Jurkat, Clone E6-1 (cell line): ENCODE measurements at regions not wholly inside any gene's neighbourhood (a gene's known extent, or its start where the extent isn't known, plus 50 kb on each side); places are given as distances from the start of the nearest gene placed in this dataset.
"Not testable (repeated sequence)": the region's sequence is repeated elsewhere in the genome, so short reads cannot be mapped to it uniquely, and the experiment has no call there.

Source experiments
- DNase-seq: peaks from one replicate; pipeline ENCODE4 v3.0.0-alpha.2; 2011; ENCODE audit warnings: low read depth, low spot score
- H3K4me3 ChIP-seq: 2 replicates; pipeline ENCODE4 v1.5.1; 2011; ENCODE audit warnings: mild to moderate bottlenecking, low read length, control low read depth, moderate library complexity

DNA sequence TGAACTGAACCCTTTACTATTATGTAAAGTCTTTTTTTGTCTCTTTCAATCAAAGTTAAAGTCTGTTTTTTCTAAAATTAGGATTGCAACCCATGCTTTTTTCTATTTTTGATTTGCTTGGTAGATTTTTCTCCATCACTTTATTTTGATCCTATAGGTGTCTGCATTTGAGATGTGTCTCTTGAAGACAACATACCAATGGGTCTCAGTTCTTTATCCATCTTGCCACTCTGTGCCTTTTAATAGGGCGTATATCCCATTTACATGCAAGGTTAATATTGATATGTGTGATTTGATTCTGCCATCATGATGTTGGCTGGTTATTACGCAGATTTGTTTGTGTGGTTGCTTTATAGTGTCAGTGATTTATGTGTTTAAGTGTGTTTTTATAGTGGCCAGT is 436.0 kb upstream of the SEMA6A start:
- DNase-seq: no peak
- no peak overlapping the region for H3K4me3 ChIP-seq

DNA sequence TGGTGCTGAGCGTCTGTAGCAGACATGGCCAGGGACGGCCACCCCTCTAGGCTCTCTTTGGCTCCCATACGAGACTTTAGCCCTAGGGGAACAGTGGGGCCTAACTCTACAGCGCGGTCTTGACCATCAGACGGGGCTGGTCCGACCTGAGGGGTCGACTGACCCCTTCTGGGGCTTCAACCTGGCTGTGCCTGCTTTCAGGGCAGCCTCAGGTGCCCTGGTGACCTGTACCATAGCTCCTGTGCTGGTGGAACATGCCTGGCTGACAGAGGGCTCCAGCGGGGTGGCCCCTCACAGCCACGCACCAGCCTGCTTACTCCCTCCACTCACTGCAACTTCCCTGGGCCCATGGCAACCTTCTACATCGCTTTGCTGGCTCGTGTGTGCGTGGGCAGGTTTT is 423.4 kb upstream of the SEMA6A start:
- no peak for DNase-seq
- no peak overlapping the region for H3K4me3 ChIP-seq

DNA sequence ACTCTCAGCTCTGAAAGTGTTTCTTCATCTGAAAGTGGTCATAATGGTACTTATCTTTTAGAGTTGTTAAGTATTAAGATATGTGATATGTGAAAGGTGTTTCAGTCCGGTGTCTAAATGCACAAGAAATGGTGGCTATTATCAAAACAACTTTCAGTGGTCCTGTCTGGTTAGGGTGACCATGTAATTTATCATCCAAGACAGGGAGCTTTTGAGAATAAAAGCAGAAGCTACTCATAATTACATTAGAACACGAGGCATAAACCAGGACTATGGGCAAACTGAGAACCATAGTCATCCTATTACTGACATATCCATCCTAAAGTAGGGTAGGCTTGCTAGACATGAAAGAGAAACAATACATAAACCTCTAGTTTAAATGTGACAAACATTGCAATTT is 418.1 kb upstream of the SEMA6A start:
- no peak for DNase-seq
- H3K4me3 ChIP-seq: no peak overlapping the region

DNA sequence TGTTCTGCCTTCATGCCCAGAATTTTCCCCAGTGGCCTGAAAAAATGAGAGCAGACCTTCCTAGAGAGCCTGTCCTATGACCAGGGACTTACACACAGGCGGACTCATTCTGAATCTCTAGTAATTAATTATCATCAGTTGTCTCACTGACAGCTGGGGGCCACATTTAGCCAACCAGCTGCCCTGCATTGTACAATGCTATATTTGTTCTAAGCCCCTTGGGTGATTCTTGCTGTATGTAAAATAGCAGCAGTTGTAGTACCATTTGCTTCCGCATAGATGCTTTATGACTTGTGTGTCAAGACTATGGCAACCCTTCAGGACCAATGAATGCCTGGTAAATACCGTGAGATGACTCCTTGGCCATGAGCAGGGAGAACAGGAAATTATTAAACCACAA is 415.4 kb upstream of the SEMA6A start:
- no peak for DNase-seq
- H3K4me3 ChIP-seq: no peak overlapping the region

DNA sequence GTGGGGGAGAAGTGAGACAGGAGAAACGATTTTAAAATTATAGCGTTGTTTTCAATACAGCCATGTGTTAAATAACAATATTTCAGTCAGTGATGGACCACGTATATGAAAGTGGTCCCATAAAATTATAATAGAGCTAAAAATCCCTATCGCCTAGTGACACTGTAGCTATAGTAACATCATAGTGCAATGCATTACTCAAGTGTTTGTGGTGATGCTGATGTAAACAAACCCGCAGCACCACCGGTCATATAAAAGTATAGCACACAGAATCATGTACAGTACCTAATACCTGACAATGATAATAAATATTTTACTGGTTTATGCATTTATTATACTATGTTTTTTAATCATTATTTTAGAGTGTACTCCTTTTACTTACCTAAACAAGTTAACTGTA is 407.4 kb upstream of the SEMA6A start:
- H3K4me3 ChIP-seq: no peak overlapping the region
- DNase-seq: no peak

DNA sequence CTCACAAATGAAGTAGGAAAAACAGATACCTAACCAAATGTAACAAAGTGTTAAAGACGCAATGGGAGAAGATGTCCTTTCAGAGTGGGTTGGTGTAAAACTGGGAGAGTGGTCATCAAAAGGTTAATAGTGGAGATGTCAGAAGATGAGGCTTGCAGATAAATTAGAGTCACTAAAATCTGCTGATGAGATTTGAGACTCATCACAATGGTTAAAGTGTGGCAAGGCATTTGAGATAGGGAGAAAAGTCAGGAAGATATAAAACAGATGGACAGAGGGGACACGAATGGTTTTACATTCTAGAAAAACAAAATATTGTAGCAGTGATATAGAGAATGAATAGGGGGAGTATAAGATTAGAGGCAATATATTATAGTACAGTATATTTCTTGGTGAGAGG is 406.0 kb upstream of the SEMA6A start:
- no peak for DNase-seq
- H3K4me3 ChIP-seq: no peak overlapping the region

DNA sequence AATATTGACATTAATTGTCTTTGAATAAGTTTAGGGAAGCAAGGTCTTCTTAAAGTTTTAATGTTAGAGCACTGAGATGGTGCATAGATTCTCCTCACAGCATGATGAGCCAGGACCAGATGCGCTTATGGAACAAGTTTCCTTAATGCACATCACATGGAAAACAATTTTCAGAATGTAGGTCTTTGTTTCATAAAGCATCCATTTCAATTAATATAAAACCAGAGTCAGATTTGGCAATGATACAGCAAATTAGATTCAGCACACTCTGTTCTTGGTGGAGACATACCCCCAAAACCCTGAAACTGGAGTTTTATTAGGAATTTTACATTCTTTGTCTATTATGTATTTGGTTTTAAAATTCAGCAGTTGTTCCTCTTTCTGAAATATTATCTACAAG is 402.1 kb upstream of the SEMA6A start:
- no peak overlapping the region for H3K4me3 ChIP-seq
- DNase-seq: no peak

DNA sequence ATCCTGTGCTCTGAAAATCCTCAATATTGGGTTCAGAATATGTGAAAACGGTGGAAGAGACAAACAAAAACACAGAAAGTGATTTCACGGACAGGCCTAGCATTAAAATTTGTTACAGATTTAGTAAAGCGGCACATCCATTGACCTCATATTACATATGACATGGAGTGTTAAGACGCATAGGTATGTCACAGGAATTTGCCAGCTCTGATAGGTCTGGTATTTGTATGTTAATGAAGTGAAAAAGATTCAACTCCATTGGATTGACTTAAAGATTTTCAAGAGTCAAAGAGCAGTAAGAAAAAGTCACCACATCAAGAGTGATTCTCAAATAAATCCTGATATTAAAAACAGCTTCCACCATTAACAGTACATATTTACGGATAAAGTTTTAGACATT is 396.5 kb upstream of the SEMA6A start:
- no peak overlapping the region for H3K4me3 ChIP-seq

DNA sequence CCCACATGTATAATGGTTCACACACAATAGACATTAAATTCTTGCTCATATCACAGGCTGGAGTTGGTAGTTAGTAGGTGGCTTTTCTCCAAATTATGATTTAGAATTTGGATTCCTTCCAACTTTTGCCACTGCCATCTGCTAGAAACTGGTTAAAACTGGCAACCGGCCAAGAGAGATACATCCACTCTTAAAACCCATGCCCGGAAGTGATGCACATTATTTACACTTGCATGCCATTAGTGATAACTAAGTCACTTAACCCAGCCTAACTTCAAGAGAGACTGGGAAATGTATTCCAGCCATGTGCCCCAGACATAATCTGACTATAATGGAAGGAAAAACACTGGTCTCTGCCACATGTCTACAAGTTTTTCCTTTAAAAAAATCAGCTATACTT is 395.7 kb upstream of the SEMA6A start:
- DNase-seq: peak; percentile 18
- no peak overlapping the region for H3K4me3 ChIP-seq

More for the DNA sequence above, 396.5 kb upstream of the SEMA6A start:
- DNase-seq: no peak

DNA sequence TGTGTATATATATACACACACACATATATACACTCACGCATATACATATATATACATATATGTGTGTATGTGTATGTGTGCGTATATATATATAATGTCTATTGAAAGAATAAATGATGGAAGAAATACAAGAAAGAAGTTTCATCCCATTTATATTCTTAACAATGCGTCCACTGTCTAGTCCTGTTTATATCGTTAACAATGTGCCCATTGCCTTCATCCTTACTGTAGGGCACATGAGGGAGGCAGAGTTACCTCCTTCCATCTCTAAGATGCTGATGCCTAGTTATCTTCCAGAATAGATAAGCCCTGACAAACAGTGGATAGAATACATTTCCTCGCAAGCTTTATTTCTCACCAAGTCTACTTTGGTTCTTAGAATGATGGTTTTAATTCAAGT is 389.8 kb upstream of the SEMA6A start:
- H3K4me3 ChIP-seq: no peak overlapping the region

DNA sequence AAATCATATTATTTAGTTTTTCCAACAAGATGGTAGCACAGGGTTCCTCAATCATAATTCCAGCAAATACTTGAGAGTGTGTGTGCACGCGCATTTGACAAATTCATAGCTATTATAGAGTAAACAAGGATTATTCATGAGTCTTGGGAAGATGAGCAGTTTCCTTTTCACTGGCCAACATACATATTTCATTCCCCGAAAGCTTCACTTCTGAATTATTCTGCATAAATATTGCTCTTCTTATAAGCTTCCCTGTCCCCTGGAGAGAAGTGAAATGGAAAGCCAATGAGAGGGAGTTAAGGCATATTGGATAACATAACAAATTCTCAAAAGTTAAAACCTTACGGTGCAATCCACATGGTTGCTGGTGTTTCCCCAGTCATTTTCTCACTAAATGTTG is 386.4 kb upstream of the SEMA6A start:
- no peak for DNase-seq
- H3K4me3 ChIP-seq: no peak overlapping the region

More for the DNA sequence above, 389.8 kb upstream of the SEMA6A start:
- DNase-seq: no peak

DNA sequence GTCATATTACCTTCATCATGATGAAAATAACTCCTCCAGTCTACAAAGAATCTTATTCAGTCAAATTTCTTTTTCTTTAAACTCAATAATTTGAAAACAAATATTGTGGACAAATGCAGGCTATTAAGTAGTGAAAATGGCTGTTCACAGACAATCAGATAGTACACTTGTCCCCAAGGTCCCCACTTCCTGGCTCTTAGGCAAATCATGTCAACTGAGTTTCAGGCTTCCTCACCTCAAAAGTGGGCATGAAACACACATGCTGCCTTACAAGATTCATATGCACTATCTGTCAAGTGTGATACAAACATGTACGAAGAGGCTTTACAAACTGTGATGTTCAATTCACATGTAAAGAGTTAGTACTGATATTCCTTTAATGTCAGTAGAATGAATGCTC is 385.2 kb upstream of the SEMA6A start:
- no peak overlapping the region for H3K4me3 ChIP-seq
- no peak for DNase-seq

DNA sequence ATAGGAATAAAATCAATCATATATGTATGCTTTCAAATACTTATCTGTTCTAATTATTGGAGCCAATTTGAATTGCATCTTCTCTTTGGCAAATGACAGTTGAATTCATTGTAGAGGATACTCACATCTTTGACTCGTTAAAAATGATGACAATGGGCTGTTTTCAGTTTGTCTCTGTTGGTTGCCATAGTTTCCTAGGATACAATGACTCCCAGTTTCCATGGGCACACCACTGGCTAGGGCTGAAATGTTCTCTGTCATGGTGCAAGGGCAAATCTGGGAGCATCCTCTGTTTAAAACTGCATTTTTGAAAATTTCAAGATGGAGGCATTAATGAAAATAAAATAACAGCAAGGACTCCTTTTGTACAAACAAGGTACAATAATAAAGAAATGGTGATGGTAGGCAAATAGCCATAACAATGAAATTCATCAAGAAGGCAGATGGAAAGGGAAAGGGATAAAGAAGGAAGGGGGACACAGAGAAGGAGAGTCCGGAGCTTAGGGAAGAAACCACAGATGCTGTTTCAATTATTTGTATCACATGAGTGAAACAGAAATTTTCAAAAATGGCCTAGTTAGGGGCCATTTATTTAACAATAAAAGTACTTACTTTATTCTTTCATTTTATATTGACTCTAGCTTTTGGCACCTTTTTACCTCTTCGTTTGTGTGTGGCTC is 378.8 kb upstream of the SEMA6A start:
- DNase-seq: no peak
- H3K4me3 ChIP-seq: no peak overlapping the region

DNA sequence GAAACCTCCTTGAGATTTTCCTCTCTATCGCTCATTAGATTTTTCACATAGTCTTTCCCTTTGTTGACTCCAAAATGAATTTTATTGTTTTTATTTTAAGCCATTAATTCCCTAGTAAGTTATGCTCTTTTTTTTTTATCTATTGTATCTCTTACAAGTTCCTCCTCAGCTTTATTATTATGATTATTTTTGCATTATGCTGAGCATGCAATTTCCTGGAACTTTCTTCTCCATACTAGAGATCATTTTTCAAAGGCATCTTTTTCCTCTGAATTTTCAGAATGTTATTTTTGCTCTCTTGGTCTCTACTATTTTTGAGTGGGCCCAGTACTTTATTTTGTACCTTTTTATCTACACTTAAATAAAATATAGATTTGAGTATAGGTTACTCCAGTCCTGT is 376.6 kb upstream of the SEMA6A start:
- H3K4me3 ChIP-seq: no peak overlapping the region
- DNase-seq: no peak

DNA sequence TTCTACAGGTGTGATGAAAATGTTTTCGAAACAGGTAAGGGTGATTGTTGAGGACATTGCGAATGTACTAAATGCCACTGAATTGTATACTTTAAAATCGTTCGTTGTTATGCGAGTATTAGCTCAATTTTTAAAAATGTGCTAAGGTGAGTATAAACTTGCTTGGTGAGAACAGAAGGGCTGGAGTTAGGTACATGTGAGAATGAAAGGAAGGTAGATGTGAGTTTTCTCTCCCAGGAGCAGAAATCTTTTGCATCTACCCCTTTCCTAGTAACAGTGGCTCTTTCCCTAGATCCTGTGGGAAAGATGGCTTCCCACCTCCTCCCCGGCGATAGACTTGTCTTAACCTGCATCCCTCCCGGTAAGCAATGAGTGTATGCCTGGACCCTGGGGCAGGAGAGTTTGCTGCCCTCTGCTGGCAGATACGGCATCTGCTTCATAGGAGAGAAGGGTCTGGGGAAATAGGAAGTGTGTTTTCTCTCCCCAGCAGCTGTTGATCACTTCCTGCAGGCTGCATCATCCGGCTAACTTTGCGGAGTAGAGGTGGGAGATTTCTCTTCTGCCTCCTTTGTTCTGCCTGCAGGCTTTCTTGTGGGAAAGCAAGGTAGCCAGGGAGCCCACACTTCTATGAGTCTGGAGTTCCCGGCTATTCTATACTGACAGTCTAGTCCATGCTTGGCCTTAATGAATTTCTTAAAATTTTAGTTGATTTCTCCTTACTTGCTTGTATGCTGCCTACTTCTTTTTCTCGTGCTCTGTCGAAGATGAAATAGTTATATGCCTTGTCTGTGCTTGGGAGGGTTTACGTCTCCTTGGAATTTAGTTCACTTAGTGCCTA is 373.3 kb upstream of the SEMA6A start:
- no peak overlapping the region for H3K4me3 ChIP-seq
- peak; percentile 72 for DNase-seq

DNA sequence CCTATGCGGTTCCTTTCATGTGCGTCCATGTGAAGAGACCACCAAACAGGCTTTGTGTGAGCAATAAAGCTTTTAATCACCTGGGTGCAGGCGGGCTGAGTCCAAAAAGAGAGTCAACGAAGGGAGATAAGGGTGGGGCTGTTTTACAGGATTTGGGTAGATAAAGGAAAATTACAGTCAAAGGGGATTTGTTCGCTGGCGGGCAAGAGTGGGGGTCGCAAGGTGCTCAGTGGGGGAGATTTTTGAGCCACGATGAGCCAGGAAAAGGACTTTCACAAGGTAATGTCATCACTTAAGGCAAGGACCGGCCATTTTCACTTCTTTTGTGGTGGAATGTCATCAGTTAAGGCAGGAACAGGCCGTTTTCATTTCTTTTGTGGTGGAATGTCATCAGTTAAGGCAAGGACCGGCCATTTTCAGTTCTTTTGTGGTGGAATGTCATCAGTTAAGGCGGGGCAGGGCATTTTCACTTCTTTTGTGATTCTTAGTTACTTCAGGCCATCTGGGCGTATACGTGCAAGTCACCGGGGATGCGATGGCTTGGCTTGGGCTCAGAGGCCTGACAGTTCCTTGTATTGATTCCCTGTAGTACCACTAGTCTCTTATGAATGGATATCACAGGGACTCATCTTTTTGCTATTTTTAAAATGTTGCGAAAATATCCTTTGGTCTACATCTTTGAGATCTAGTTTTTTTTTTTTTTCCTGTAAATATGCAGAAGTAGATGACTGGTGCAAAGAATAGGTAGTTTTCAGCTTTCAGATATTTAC is 371.2 kb upstream of the SEMA6A start:
- not testable (repeated sequence) for DNase-seq

DNA sequence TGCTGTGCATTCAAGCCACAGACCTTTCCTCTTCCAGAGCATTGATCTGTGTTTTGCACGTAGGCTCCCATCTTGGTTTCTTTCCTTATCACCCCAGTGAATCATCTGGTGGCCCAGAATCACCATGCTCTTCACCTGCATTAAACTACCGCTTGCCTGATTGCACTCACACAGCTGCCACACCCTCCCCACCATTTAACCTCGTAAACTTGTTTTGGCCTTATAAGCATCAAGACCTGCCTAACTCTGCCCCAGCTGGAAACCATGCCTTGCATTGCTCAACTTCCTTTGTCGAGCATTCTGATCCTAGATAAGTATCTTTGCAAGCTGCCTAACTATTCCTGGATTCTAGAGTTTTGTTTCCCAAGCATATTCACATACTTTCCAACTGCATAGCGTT is 369.6 kb upstream of the SEMA6A start:
- H3K4me3 ChIP-seq: no peak overlapping the region
- DNase-seq: no peak

More for the DNA sequence above, 371.2 kb upstream of the SEMA6A start:
- H3K4me3 ChIP-seq: not testable (repeated sequence)

DNA sequence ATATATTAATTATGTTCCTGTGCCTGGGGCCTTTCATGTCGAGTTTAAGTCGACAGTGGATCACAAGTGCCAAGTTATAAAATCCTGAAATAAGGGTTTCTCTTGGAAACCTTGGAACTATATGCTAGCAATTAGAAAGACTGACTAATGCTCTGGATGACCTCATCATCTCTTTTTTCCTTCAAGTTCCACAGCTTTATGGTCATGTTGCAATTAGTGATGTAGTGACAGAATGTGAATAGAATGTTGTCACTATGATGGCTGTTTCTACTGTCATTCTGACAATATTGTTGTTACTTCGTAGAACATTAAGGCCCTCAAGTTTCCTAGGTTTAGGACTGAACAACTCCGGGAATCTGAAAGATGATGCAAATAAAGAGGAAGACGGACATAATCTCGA is 368.0 kb upstream of the SEMA6A start:
- no peak for DNase-seq
- H3K4me3 ChIP-seq: no peak overlapping the region

DNA sequence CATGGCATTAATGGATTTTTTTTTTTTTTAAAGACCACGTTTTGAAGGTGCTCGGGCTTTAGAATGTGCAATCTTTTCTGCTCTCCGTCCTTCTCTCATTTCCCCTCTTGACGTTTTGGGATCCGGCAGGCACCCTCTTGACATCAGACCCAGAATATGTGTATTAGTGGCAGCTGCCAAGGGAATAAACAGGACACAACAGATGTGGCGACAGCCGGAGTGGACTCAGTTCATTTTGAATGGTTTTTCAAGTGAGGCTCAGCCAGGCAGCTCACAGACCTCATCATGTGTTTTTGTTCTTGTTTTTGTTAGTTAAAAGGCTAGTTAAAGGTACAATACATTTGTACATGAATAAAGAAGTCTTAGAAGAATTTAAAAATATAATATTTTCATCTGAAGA is 365.0 kb upstream of the SEMA6A start:
- no peak for DNase-seq
- no peak overlapping the region for H3K4me3 ChIP-seq

DNA sequence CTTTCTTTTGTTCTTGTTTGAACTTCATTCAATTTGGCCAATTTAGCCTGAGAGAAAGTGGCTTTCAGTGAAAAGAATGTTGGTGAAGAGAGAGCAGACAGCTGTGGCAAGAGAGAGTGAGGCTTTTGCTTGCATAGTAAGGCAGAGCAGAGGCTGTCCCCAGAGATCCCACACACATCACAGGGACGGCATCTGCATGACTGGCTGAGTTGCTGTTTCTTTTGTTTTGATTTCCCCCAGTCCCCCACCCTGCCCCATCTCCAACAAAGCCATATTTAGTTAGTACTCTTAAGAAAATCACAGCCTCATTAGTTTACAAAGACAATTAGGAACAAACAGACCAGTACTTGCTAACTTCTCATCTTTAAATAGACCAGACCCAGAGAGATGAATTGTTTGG is 363.9 kb upstream of the SEMA6A start:
- no peak for DNase-seq
- H3K4me3 ChIP-seq: no peak overlapping the region
